Keratinocyte (primary cell): ENCODE measurements at regions not wholly inside any gene's neighbourhood (a gene's known extent, or its start where the extent isn't known, plus 50 kb on each side); places are given as distances from the start of the nearest gene placed in this dataset.

Experiments
- EZH2 ChIP-seq: IDR thresholded peaks from one replicate; pipeline ENCODE4 v1.6.1; 2012; ENCODE audit warnings: inconsistent platforms, mild to moderate bottlenecking, low read length, moderate library complexity
- TF ChIP-seq, protein P1 (sequence below), 3 experiments: IDR thresholded peaks in 1 of 3; conservative IDR thresholded peaks in 1 of 3; optimal IDR thresholded peaks in 1 of 3; 2 replicates in 2 of 3; 3 replicates in 1 of 3; pipeline versions ENCODE3 to v1.5.1; 2011; ENCODE audit warnings: low read length in 3 of 3, mild to moderate bottlenecking in 3 of 3, moderate library complexity in 2 of 3, control low read depth in 1 of 3, inconsistent platforms in 1 of 3; ENCODE audit not compliant: insufficient read depth in 2 of 3; ENCODE audit errors: extremely low read depth in 1 of 3

DNA sequence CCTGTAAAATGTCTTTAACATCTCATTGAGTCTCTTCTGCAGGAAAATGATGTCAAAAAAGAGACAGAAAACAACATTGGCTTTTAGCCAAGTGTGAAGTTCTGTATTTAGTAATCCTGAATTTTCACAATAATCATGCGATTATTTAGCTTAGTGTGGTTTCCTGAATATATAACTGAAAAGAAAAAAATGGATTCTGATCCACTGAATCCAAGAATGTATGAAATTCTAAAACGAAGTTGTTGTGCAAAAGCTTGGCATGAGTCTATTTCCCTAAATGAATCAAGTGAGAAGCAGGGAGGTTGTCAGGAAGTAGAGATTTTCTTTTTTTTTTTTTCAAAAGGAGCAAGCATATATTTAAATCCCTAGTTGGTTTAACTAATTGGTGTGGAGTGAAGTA is 145.9 kb upstream of the CDH6 start:
- TF ChIP-seq, protein P1, sequence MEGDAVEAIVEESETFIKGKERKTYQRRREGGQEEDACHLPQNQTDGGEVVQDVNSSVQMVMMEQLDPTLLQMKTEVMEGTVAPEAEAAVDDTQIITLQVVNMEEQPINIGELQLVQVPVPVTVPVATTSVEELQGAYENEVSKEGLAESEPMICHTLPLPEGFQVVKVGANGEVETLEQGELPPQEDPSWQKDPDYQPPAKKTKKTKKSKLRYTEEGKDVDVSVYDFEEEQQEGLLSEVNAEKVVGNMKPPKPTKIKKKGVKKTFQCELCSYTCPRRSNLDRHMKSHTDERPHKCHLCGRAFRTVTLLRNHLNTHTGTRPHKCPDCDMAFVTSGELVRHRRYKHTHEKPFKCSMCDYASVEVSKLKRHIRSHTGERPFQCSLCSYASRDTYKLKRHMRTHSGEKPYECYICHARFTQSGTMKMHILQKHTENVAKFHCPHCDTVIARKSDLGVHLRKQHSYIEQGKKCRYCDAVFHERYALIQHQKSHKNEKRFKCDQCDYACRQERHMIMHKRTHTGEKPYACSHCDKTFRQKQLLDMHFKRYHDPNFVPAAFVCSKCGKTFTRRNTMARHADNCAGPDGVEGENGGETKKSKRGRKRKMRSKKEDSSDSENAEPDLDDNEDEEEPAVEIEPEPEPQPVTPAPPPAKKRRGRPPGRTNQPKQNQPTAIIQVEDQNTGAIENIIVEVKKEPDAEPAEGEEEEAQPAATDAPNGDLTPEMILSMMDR (optimal IDR thresholded peaks at IDR 0.05 in 1 of 3, IDR thresholded peaks at IDR 0.05 in 1 of 3, conservative IDR thresholded peaks at IDR 0.05 in 1 of 3; ENCODE audit: extremely low read depth in 1 of 3, insufficient read depth in 2 of 3, low read length in 3 of 3), result no peak
- no peak for TF ChIP-seq EZH2
